ENCODE measurements at regions not wholly inside any gene's neighbourhood (a gene's known extent, or its start where the extent isn't known, plus 50 kb on each side); places are given as distances from the start of the nearest gene placed in this dataset.

- DNase-seq = no peak
These were observed 615.2 kb downstream of the BRD1 start for GRCh38 chr22:49212466-49212865.

GRCh38 chr22:49212002-49212401, 615.7 kb downstream of the BRD1 start:
- DNase-seq = no peak

- no peak for DNase-seq
These were observed 616.5 kb downstream of the BRD1 start for GRCh38 chr22:49211176-49211575.

DNA sequence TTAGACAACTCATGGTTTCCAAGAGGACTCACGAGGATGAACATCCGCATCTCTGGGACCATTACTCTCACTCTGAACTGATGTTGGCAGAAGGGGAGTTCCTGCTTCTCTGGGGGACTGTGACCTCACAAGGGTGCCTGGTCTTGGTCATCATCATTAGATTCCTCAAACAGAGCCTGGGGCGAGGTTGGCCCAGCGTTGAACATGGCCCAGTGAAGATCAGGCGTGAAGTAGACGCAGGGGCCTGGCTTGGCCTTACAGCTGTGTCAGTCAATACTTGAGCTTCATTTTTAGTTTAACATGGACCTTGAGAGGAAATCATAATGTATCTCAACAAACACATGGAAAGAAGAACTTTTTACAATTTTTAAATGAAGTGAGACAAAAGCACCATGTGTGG, 617.1 kb downstream of the BRD1 start:
- DNase-seq = no peak

GRCh38 chr22:49209452-49210195, 618.0 kb downstream of the BRD1 start:
- DNase-seq = no peak

DNA sequence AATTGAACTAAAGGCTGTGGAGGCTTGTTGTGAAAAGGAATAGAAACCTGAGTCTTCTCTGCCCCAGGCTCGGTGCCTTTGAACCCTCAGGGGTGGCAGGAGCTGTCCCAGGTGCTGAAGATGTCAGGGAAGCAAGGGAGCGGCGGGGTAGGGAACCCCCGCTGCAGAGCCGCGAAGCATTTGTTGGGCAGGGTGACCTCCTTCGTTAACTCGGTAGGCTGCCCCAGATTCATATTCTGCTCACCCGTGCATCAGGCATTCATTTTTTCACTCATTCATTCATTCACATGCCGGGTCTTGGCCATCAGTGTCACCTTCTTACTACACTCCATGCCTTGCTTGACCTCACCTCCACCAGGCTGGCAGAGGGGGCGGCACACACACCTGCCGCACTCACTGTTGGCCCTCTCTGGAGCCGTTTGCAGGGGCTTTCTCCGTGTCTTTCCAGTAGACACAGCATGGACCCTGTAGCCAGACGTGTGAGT, 618.9 kb downstream of the BRD1 start:
- no peak for DNase-seq

- no peak for DNase-seq
These were observed 619.7 kb downstream of the BRD1 start for GRCh38 chr22:49208004-49208402.

- DNase-seq = no peak
These were observed 620.4 kb downstream of the BRD1 start for GRCh38 chr22:49207008-49208003.

DNA sequence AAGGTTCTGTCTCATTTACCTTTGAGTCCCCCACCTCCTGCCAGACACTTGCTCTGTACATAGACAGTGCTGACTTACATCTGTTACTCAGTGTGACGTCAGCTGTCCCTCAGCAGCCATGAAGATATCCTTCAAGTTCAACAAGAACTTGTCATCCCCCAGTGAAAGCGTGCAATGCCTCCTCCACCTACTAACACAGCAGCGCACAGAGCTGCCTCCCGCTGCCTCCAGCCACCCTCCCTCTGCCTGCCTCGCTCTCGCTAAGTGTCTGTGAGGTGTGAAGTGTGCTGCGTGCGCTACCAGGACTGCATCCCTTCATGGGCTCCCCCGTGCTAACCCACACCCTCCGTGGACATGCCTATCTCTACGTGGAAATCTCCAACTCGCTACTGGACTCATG, 621.4 kb downstream of the BRD1 start:
- DNase-seq = no peak

- no peak for DNase-seq
These were observed 622.2 kb downstream of the BRD1 start for GRCh38 chr22:49205483-49205800.

DNA sequence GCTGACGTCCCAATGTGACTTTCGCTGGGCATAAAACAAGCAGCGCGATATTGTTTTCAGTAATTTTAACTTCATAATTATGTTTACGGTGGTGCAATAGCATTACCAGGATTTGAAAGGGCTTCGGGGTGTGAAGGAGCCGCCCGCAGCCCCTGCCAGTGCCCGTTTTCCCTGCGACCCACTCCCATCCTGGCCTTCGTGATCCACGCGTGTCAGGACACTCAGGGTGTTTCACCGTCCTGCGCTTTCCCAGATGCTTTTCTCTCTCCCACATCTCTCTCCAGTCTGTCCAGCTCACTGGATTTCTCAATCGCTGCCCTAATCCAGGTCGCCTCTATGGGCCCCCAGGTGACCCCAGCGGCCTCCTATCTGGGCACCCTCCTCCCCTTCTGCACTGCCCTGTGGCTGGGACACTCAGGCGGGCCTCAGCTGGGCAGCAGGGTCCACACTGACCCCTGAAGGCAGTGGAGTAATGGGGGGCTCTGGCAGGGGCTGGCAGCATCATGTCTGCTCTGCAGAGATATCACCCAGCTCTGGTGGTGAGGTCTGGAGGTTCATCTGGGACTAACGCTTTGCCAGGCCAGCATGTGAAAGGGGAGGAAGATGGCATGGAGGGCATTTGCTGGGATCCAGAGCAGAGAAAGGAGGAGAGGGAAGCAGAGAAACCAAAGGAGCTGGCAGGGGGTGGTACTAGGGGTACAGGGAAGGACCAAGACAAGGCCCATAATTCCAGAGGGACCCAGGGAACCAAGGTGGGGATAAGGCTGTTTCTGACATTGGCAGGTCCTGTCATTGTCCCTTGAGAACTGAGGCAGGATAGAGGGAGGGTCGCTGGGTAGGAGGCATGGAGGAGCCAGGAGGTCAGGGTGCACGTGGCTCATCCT, 622.8 kb downstream of the BRD1 start:
- no peak for DNase-seq

DNA sequence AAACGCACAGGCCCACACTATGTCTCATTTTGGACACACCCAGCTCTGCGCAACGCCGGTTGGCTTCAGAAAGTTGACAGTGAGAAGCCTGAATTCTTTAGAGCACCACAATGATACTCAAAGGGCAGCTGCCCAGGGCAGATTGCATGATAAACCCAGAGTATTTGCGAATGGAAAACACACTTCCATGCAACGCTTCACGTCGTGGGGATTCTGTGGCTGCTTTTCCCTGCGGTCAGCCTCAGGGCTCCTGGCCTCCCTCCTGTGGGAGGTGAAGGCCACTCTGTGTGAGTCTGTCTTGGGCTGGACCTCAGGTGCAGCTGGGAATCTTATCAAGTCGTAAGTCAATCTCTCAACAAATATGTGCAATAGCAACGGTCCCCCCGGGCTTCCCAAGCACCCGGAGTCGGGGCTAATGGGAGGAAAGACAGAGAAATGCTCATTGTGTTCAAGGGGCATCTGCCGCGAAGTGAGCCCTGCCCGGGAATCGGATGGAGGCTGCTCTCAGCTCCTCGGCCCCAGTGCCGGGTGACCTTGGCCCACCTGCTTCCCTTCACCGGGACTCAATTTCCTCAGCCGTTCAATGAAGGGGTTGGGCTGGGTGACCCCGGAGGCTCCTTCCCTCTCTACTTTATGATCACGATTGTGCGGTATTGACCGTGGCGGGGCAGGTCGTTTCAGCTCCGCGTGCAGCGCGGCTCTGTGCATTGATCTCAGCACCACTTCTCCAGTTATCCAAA, 623.6 kb downstream of the BRD1 start:
- no peak for DNase-seq

DNA sequence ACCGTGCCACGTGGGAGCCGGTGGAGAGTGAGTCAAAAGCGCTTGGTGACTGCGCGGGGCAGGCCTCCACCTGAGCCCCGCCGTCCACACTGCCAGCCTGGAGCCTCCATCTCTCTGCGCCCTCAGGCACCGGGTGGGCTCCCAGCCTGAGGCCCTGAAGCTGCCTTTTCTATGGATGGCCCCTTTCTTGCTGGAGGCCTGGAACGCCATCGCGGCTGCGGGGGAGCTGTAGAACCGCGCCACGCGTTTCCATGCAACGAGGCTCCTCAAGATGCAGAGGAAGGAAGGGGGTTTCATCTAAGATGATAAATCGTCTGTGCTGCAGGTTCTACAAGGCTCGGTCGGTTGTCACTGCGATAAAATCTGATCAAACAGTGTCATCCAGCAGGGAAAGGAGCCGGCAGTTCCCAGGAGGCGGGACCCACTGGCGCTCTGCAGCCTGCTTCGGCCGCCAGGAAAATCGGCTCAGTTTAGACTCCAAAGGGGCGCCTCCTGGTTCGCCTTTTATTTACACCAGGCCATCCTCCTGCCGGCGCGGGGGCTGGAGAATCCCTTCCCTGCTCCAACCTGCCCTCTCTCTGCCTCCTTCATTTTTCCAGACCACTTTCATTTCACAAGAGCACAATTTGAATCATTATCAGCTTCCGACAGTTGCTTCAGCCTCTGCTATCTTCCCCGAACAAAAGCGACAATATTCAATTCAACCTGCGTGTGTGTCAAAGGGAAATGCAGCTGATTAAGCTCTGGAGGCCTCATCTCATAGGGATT, 624.4 kb downstream of the BRD1 start:
- no peak for DNase-seq

- no peak for DNase-seq
These were observed 625.4 kb downstream of the BRD1 start for GRCh38 chr22:49202226-49202625.

GRCh38 chr22:49201046-49201970, 626.4 kb downstream of the BRD1 start:
- no peak for DNase-seq

GRCh38 chr22:49199224-49199623, 628.4 kb downstream of the BRD1 start:
- no peak for DNase-seq

- no peak for DNase-seq
These were observed 629.0 kb downstream of the BRD1 start for GRCh38 chr22:49198705-49199084.

DNA sequence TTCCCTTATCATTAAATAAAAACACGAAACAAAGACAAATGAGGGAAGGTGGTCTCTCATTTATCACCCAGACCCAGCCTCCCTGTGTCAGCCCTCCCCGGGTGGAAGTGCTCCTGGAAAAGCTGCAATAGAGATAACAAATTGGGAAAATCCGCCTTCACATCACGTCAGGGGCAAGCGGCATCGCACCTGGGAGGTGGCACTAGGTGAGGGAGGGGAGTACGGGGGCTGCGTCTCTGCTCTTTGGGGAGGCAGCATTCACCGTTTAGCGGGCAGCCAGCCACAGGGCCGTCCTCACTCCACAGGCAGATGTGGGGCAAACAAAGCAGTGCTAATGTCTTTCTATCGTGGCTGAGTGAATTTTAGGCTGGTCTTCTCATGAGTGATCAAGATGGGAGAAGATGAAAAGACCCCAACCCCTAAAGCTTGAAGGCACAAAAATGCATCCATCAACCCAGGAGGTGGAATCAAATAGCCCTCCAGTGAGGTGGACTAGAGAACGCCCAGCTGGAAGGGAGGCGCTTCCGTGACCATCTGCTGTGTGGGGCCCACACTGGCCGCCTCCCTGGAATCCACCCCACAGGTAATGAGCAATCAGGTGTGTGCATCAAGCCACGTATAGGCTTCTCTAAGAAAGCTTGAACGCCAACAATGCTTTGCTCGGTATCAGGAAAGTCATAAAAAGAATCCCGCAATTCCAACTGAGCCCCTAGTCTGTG, 629.5 kb downstream of the BRD1 start:
- DNase-seq = no peak

- DNase-seq = no peak
These were observed 630.2 kb downstream of the BRD1 start for GRCh38 chr22:49197505-49197904.

- DNase-seq = no peak
These were observed 631.6 kb downstream of the BRD1 start for GRCh38 chr22:49196046-49196511.
